ENCODE measurements at regions not wholly inside any gene's neighbourhood (a gene's known extent, or its start where the extent isn't known, plus 50 kb on each side); places are given as distances from the start of the nearest gene placed in this dataset.

DNA sequence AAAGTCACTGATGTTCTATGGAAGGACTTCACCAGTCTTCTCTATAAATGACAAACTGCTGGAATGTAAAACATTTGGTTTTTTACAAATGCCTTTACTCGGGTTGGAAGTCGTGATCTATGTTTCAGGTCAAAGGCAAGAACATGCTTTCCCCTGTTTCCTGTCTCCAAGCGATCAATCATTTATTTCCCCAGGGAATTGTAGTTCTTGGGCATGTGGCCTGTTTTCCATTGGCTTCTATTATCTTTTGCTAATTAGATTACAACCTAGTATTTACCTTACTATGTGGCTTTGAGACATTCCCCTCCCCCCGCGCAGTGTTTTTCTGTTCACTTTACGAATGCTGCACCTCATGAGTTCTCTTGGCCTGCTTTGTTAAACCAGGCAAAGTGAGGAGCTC, 684.2 kb downstream of the EPHA4 start:
- DNase-seq, result no peak
- Mint-ChIP-seq H3K27me3 (ENCODE audit: low read depth) (peaks cover 7% of the 10 kb centered on the region), H3K4me1 (ENCODE audit: low read depth) (no peaks in the 10 kb centered on the region), H3K27ac (no peak overlapping the region), H3K36me3 (ENCODE audit: low read depth) (no peaks in the 10 kb centered on the region), H3K4me3 (no peak overlapping the region), H3K9me3 (no peaks in the 10 kb centered on the region)
- CTCF ChIA-PET, result no interaction called here
- intact Hi-C loops (cut with micrococcal nuclease), result no loop called here

- H3K4me1 Mint-ChIP-seq (ENCODE audit: low read depth), result no peaks in the 10 kb centered on the region
- H3K27ac Mint-ChIP-seq, result no peak overlapping the region
- no peaks in the 10 kb centered on the region for H3K9me3 Mint-ChIP-seq
- CTCF ChIA-PET, result no interaction called here
- no peak overlapping the region for H3K4me3 Mint-ChIP-seq
- H3K36me3 Mint-ChIP-seq (ENCODE audit: low read depth), result no peaks in the 10 kb centered on the region
- peaks cover 7% of the 10 kb centered on the region for H3K27me3 Mint-ChIP-seq (ENCODE audit: low read depth)
- intact Hi-C loops (cut with micrococcal nuclease), result no loop called here
- DNase-seq, result no peak
Measured at GRCh38 chr2:220890931-220891330, 681.2 kb downstream of the EPHA4 start.

DNA sequence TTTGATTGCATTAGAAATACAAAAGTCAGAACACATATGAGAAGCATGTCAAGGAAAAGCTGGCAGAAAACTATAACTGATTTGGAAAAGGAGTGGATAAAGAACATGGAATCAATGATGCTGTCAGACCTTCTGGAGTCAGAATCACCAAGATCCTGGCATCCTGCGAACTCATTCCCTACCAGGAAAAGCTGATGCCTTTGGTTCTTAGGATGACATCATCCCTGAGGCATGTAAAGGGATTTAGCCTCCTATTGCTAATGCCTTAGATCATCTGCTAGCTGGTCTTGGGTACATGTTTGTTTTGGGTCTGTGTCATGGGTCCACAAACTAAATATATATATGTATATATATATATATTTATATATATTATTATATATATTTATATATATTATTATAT, 680.7 kb downstream of the EPHA4 start:
- H3K36me3 Mint-ChIP-seq (ENCODE audit: low read depth), result no peaks in the 10 kb centered on the region
- H3K27ac Mint-ChIP-seq, result no peak overlapping the region
- no peaks in the 10 kb centered on the region for H3K4me1 Mint-ChIP-seq (ENCODE audit: low read depth)
- H3K27me3 Mint-ChIP-seq (ENCODE audit: low read depth), result peaks cover 7% of the 10 kb centered on the region
- intact Hi-C loops (cut with micrococcal nuclease), result no loop called here
- DNase-seq, result no peak
- no peak overlapping the region for H3K4me3 Mint-ChIP-seq
- H3K9me3 Mint-ChIP-seq, result no peaks in the 10 kb centered on the region
- CTCF ChIA-PET, result no interaction called here

GRCh38 chr2:220892018-220892634, 680.0 kb downstream of the EPHA4 start:
- Mint-ChIP-seq H3K36me3 (ENCODE audit: low read depth) (no peaks in the 10 kb centered on the region), H3K27me3 (ENCODE audit: low read depth) (peaks cover 7% of the 10 kb centered on the region), H3K4me1 (ENCODE audit: low read depth) (no peaks in the 10 kb centered on the region), H3K4me3 (no peak overlapping the region), H3K9me3 (no peaks in the 10 kb centered on the region), H3K27ac (no peak overlapping the region)
- DNase-seq, result no peak
- intact Hi-C loops (cut with micrococcal nuclease), result no loop called here
- CTCF ChIA-PET, result no interaction called here

- intact Hi-C loops (cut with micrococcal nuclease), result no loop called here
- Mint-ChIP-seq H3K4me1 (ENCODE audit: low read depth) (no peaks in the 10 kb centered on the region), H3K4me3 (no peak overlapping the region), H3K27me3 (ENCODE audit: low read depth) (peaks cover 7% of the 10 kb centered on the region), H3K36me3 (ENCODE audit: low read depth) (no peaks in the 10 kb centered on the region), H3K27ac (no peak overlapping the region), H3K9me3 (no peaks in the 10 kb centered on the region)
- CTCF ChIA-PET, result interaction anchor here (0.6 kb wide), 1 partner anchor 145 kb away, joined by 3 read pairs; no protein-coding TSS in a partner anchor
- DNase-seq, result no peak
Measured at GRCh38 chr2:220893411-220893810, 678.7 kb downstream of the EPHA4 start.

DNA sequence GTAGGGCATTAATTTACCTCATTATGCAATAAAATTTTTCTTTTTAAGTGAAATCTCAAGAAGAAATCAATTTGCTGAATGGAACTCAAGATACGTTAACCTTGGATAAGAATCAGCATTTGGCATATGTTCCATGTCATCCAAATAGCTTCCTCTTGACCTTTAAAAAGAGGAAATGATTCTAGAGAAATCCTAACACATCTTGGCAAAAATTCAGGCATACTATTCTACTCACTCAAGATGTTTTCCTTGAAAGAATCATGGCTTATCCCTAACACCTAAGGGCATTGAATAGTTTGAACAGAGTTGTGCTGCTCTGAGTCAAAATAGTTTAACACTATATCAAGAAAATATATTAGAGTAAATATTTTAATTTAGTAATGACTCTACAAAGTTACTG, 678.0 kb downstream of the EPHA4 start:
- Mint-ChIP-seq H3K4me1 (ENCODE audit: low read depth) (no peaks in the 10 kb centered on the region), H3K4me3 (no peak overlapping the region), H3K9me3 (no peaks in the 10 kb centered on the region), H3K36me3 (ENCODE audit: low read depth) (no peaks in the 10 kb centered on the region), H3K27ac (no peak overlapping the region), H3K27me3 (ENCODE audit: low read depth) (peaks cover 7% of the 10 kb centered on the region)
- intact Hi-C loops (cut with micrococcal nuclease), result no loop called here
- DNase-seq, result no peak
- CTCF ChIA-PET, result no interaction called here

DNA sequence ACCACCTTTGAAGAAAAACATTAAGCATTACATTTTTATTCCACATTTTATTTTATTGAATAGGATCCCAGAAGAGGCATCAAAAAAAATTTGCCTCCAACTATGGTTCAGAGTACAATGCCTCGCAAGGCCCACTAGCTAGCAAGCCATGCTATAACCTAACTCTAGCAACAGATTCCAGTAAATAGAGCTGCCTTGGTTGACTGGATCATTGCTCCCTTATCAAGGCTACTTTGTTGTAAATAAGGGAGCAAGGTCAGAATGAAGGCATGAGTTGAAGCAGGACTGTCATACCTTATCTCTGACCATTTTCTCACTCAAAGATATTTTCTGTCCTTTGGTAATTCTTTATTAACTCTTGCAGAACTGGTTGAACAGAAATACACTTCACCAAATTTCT, 672.6 kb downstream of the EPHA4 start:
- Mint-ChIP-seq H3K9me3 (no peaks in the 10 kb centered on the region), H3K27me3 (ENCODE audit: low read depth) (no peaks in the 10 kb centered on the region), H3K4me3 (no peak overlapping the region), H3K27ac (no peak overlapping the region), H3K4me1 (ENCODE audit: low read depth) (no peaks in the 10 kb centered on the region), H3K36me3 (ENCODE audit: low read depth) (no peaks in the 10 kb centered on the region)
- CTCF ChIA-PET, result no interaction called here
- intact Hi-C loops (cut with micrococcal nuclease), result no loop called here
- DNase-seq, result no peak

- no peaks in the 10 kb centered on the region for H3K36me3 Mint-ChIP-seq (ENCODE audit: low read depth)
- intact Hi-C loops (cut with micrococcal nuclease), result no loop called here
- CTCF ChIA-PET, result no interaction called here
- H3K4me1 Mint-ChIP-seq (ENCODE audit: low read depth), result no peaks in the 10 kb centered on the region
- no peak overlapping the region for H3K4me3 Mint-ChIP-seq
- no peak overlapping the region for H3K27ac Mint-ChIP-seq
- H3K9me3 Mint-ChIP-seq, result no peaks in the 10 kb centered on the region
- no peak for DNase-seq
- no peaks in the 10 kb centered on the region for H3K27me3 Mint-ChIP-seq (ENCODE audit: low read depth)
Measured at GRCh38 chr2:220904015-220904414, 668.1 kb downstream of the EPHA4 start.

DNA sequence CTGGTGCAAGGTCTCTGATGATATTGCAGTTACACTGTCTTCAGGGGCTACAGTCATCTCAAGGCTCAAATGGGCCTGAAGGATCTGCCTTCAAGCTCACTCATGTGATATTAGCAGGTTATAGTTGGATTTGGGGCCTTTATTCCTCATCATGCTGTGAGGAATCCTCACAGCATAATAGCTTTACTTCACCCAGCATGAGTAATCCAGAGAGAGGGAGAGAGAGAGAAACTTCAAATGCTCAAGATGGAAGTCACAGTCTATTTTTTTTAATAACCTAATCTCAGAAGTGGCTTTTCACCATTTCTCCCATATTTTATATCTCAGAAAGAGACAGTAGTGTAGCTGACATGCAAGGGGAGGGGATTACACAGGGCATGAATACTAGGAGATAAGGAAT, 658.7 kb downstream of the EPHA4 start:
- Mint-ChIP-seq H3K27me3 (ENCODE audit: low read depth) (no peaks in the 10 kb centered on the region), H3K9me3 (no peaks in the 10 kb centered on the region), H3K27ac (no peak overlapping the region), H3K36me3 (ENCODE audit: low read depth) (no peaks in the 10 kb centered on the region), H3K4me1 (ENCODE audit: low read depth) (no peaks in the 10 kb centered on the region), H3K4me3 (no peak overlapping the region)
- CTCF ChIA-PET, result no interaction called here
- intact Hi-C loops (cut with micrococcal nuclease), result no loop called here
- DNase-seq, result no peak

DNA sequence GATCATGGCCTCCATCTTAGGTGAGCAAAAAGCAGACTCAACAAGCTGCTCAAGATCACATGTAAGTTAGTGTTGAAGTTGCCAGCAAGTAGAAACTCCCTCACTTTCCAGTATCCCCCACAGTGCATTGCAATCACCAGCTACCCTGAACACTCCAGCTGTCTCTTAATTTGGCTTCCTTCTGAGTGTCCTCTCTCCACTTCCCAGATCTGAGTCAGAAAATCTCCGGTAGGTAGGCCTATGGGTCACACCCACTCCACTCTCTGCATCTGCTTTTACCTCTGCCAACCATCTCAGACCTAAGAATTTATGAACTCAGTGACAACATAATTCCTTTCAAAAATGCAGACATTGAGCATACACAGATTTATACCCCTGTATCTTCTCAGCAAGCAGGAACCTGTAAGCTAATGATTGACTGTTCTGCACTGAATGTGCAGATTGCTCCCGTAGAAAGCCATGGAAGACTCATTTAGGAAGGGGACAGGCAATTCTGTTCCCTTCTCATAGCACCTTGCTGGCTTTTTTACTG, 656.9 kb downstream of the EPHA4 start:
- Mint-ChIP-seq H3K4me1 (ENCODE audit: low read depth) (no peaks in the 10 kb centered on the region), H3K4me3 (no peak overlapping the region), H3K27me3 (ENCODE audit: low read depth) (no peaks in the 10 kb centered on the region), H3K36me3 (ENCODE audit: low read depth) (no peaks in the 10 kb centered on the region), H3K27ac (no peak overlapping the region), H3K9me3 (no peaks in the 10 kb centered on the region)
- CTCF ChIA-PET, result no interaction called here
- DNase-seq, result no peak
- intact Hi-C loops (cut with micrococcal nuclease), result no loop called here

GRCh38 chr2:220916931-220917330, 655.2 kb downstream of the EPHA4 start:
- Mint-ChIP-seq H3K4me3 (no peak overlapping the region), H3K9me3 (no peaks in the 10 kb centered on the region), H3K36me3 (ENCODE audit: low read depth) (no peaks in the 10 kb centered on the region), H3K4me1 (ENCODE audit: low read depth) (no peaks in the 10 kb centered on the region), H3K27me3 (ENCODE audit: low read depth) (no peaks in the 10 kb centered on the region), H3K27ac (no peak overlapping the region)
- DNase-seq, result no peak
- CTCF ChIA-PET, result no interaction called here
- intact Hi-C loops (cut with micrococcal nuclease), result no loop called here

DNA sequence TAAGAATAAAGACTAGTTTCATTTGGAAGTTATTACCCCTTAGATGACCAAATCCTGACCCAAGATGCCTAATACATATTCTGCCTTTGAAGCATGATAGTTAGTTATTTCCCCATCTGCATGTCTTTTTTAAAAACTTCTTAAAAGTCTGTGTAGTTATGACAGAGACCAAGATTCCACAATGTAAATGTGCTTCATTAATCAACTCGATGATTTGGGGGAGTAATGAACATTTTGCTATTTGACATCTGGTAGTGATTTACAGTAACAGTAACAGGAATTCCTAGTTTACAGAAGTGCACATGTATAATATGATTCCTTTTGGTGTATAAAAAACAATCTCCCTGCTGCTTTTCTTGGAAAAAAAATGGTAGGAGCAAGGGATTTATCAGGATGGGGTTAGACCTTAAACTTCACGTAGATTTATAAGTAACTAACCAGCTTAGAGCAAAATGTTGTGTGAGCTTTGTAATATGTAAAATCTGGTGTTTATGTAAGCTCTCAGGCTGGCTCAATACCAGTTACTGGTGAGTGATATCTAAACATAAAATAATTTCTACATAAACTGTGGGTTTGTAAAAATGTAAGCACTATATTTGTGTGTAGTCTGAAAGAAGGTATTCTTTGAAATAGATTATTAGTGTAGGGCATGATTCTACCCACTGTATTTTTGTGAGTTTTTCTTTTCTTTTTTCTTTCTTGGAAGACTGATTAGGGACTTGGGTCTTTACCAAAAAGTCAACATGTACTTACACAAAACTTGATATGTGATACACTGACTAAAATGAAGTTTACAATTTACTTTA, 641.6 kb downstream of the EPHA4 start:
- Mint-ChIP-seq H3K27ac (no peak overlapping the region), H3K36me3 (ENCODE audit: low read depth) (peaks cover 2% of the 10 kb centered on the region), H3K4me3 (no peak overlapping the region), H3K27me3 (ENCODE audit: low read depth) (no peaks in the 10 kb centered on the region), H3K9me3 (peaks cover 16% of the 10 kb centered on the region), H3K4me1 (ENCODE audit: low read depth) (no peaks in the 10 kb centered on the region)
- DNase-seq, result no peak
- CTCF ChIA-PET, result no interaction called here
- intact Hi-C loops (cut with micrococcal nuclease), result no loop called here

- Mint-ChIP-seq H3K4me3 (no peak overlapping the region), H3K36me3 (ENCODE audit: low read depth) (peaks cover 2% of the 10 kb centered on the region), H3K27ac (no peak overlapping the region), H3K9me3 (peaks cover 13% of the 10 kb centered on the region), H3K27me3 (ENCODE audit: low read depth) (no peaks in the 10 kb centered on the region), H3K4me1 (ENCODE audit: low read depth) (no peaks in the 10 kb centered on the region)
- CTCF ChIA-PET, result no interaction called here
- intact Hi-C loops (cut with micrococcal nuclease), result no loop called here
- no peak for DNase-seq
Measured at GRCh38 chr2:220931491-220931890, 640.6 kb downstream of the EPHA4 start.

All from activated naive CD4-positive, alpha-beta T cell treated with anti-CD3 and anti-CD28 coated beads for 36 hours (primary cell).